Smooth muscle cell (in vitro differentiated cells): ENCODE measurements at regions not wholly inside any gene's neighbourhood (a gene's known extent, or its start where the extent isn't known, plus 50 kb on each side); places are given as distances from the start of the nearest gene placed in this dataset.
"Not testable (repeated sequence)": the region's sequence is repeated elsewhere in the genome, so short reads cannot be mapped to it uniquely, and the experiment has no call there.

Experiments
- DNase-seq: peaks from one replicate; lab custom pipeline; 2025; ENCODE audit not compliant: unreplicated experiment; lab: John Stamatoyannopoulos, UW
- H2AFZ ChIP-seq: fragments of 200-600 bp; sonication (generic); 2 replicates; pipeline ENCODE4 v1.6.0; 2016; ENCODE audit warnings: antibody characterized with exemption, low read depth, mild to moderate bottlenecking
- H3F3A ChIP-seq: fragments of 200-600 bp; sonication (generic); 2 replicates; pipeline ENCODE4 v1.6.0; 2017; ENCODE audit warnings: antibody characterized with exemption, low read depth
- H3K27ac ChIP-seq: fragments of 200-600 bp; sonication (generic); 2 replicates; pipeline ENCODE4 v1.5.1; 2016; ENCODE audit warnings: low read depth, mild to moderate bottlenecking
- H3K27me3 ChIP-seq: fragments of 200-600 bp; sonication (generic); 2 replicates; pipeline ENCODE4 v1.6.1; 2016; ENCODE audit warnings: low read depth, mild to moderate bottlenecking
- H3K36me3 ChIP-seq: fragments of 200-600 bp; sonication (generic); 2 replicates; pipeline ENCODE4 v1.5.1; 2016; ENCODE audit warnings: low read depth
- H3K4me1 ChIP-seq: fragments of 200-600 bp; sonication (generic); 2 replicates; pipeline ENCODE4 v1.5.1; 2016; ENCODE audit warnings: low read depth
- H3K4me2 ChIP-seq: fragments of 200-600 bp; sonication (generic); 2 replicates; pipeline ENCODE4 v1.6.0; 2016; ENCODE audit warnings: mild to moderate bottlenecking
- H3K4me3 ChIP-seq: fragments of 200-600 bp; sonication (generic); 2 replicates; pipeline ENCODE4 v1.5.1; 2016; ENCODE audit warnings: mild to moderate bottlenecking
- H3K79me2 ChIP-seq: fragments of 200-600 bp; sonication (generic); 2 replicates; pipeline ENCODE4 v1.6.0; 2016; ENCODE audit warnings: low read depth, mild to moderate bottlenecking
- H3K9ac ChIP-seq: fragments of 200-600 bp; sonication (generic); 2 replicates; pipeline ENCODE4 v1.6.0; 2016; ENCODE audit warnings: low read depth
- H3K9me3 ChIP-seq: fragments of 200-600 bp; sonication (generic); replicated peaks from 2 replicates; pipeline ENCODE4 v1.5.1; 2016; ENCODE audit warnings: low read depth
- H4K20me1 ChIP-seq: fragments of 200-600 bp; sonication (generic); 2 replicates; pipeline ENCODE4 v1.6.0; 2016; ENCODE audit warnings: low read depth
- WGBS: methylation state at CpG from one replicate; pipeline ENCODE4 v1.1.7; 2016; ENCODE audit warnings: low lambda C conversion rate; 5-methylcytosine and 5-hydroxymethylcytosine counted together

- WGBS, result no CpG with 5 or more reads among the region's 2 CpGs
- not testable (repeated sequence) for H4K20me1 ChIP-seq, H3K27ac ChIP-seq
These were observed 191.2 kb upstream of the IRF2BP2 start for GRCh38 chr1:234801147-234801546.

GRCh38 chr1:234800563-234800962 is 190.6 kb upstream of the IRF2BP2 start:
- H3K79me2 ChIP-seq, H2AFZ ChIP-seq, H3K4me3 ChIP-seq, H3K4me1 ChIP-seq, H3K27me3 ChIP-seq, H3K27ac ChIP-seq, H3K9me3 ChIP-seq, H4K20me1 ChIP-seq, H3K4me2 ChIP-seq, H3K36me3 ChIP-seq, H3K9ac ChIP-seq, DNase-seq, H3F3A ChIP-seq: not testable (repeated sequence)
- 71% methylated on average over 4 of the region's 5 CpGs for WGBS

More at GRCh38 chr1:234801147-234801546, 191.2 kb upstream of the IRF2BP2 start:
- H3K79me2 ChIP-seq, H2AFZ ChIP-seq, H3K4me3 ChIP-seq, H3K36me3 ChIP-seq, H3K9ac ChIP-seq, H3K27me3 ChIP-seq, H3F3A ChIP-seq, H3K4me1 ChIP-seq, DNase-seq, H3K4me2 ChIP-seq, H3K9me3 ChIP-seq: not testable (repeated sequence)

DNA sequence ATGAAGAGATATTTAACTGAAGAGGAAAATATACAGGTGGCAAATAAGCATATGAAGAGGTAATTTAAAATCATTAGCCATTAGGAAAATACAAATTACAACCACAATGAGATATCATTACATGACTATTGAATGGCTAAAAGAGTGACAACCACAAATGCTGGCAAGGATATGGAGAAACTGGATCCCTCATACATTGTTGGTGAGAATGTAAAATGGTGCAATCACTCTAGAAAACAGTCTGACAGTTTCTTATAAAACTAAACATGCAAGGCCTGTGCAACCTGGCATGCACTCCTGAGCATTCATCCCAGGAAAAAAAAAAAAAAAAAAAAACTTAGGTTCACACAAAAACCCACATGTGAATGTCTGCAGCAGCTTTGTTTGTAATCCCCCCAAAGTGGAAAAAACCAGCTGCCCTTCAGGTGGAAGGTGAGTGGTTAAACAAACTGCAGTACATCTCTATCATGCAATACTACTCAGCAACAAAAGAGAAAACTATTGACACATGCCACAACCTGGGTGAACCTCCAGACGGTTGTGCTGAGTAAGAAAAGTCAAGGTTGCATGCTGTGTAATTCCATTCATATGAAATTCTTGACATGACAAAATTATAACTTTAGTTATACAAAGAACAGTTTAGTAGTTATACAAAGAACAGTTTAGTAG is 189.2 kb upstream of the IRF2BP2 start:
- not testable (repeated sequence) for H3K36me3 ChIP-seq, H3K4me1 ChIP-seq, H3F3A ChIP-seq, H3K27ac ChIP-seq, H2AFZ ChIP-seq, H3K27me3 ChIP-seq, H3K4me2 ChIP-seq, H3K79me2 ChIP-seq, H3K9me3 ChIP-seq, H3K4me3 ChIP-seq, H3K9ac ChIP-seq, DNase-seq, H4K20me1 ChIP-seq
- 79% methylated on average over 1 of the region's 1 CpG for WGBS

GRCh38 chr1:234797216-234797615 is 187.2 kb upstream of the IRF2BP2 start:
- DNase-seq, H2AFZ ChIP-seq, H3K4me3 ChIP-seq, H3K9ac ChIP-seq, H3K27me3 ChIP-seq, H3K9me3 ChIP-seq, H3F3A ChIP-seq, H3K36me3 ChIP-seq, H3K4me2 ChIP-seq, H3K4me1 ChIP-seq, H3K79me2 ChIP-seq, H3K27ac ChIP-seq, H4K20me1 ChIP-seq: not testable (repeated sequence)
- WGBS, result no CpG with 5 or more reads among the region's 2 CpGs

DNA sequence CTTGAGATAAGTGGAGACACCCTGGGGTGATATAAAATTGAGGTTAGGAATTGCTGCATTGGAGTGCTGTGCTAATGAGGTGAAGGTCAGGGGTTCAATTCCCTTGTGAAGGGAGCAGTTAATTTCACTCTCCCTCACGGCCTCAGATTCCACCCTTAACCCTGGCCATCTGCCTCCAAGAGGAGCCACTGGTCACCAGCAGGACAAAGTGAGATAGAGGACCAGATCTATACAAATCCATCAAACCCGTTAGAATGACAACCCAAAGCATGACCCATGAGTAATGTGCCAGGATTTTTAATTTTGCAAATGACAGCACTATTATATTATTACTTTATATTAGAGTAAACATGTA is 186.4 kb upstream of the IRF2BP2 start:
- not testable (repeated sequence) for H3K79me2 ChIP-seq, DNase-seq, H3K4me1 ChIP-seq, H3K9ac ChIP-seq, H3K4me2 ChIP-seq, H3K27me3 ChIP-seq, H3K9me3 ChIP-seq, H3K36me3 ChIP-seq, H3F3A ChIP-seq, H4K20me1 ChIP-seq, H3K27ac ChIP-seq, H3K4me3 ChIP-seq, H2AFZ ChIP-seq
- WGBS, result 78% methylated on average over 2 of the region's 2 CpGs

DNA sequence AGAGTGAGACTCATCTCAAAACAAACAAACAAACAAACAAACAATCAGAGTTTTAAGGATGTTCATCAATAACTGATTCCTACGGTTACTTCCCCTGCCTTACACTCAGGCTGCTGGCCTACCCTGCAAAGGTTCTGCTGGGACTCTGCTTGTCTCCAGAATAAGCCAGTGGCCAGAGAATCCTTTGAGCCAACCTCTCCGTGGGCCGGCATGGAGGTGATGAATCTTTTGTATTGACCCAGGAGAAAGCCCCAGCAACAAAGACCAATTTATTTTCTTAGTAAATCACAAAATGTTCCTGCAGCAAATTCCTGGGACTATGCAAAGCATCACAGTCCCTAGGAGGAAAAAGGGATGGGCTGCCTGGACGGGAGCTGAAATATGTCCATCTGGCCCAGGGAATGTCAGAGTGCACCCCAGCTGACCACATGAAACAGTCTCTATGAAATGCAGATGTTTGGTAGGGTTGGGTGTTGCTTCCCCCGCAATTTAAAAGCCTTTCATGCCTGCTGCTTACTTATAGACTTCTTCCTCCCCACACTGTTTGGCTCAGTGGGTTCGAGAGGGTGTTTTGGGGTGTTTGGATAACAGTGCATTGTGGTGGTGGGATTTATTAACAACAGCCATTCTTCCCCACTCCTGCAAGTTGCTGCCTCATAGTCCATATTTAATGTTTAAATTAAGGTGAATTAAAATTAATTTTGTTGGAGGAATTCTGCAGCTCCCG is 185.9 kb upstream of the IRF2BP2 start:
- H3F3A ChIP-seq, H4K20me1 ChIP-seq, H3K27ac ChIP-seq, H3K4me2 ChIP-seq, H3K4me3 ChIP-seq, H3K9ac ChIP-seq, H2AFZ ChIP-seq, H3K9me3 ChIP-seq, H3K36me3 ChIP-seq, H3K79me2 ChIP-seq, H3K27me3 ChIP-seq, DNase-seq, H3K4me1 ChIP-seq: not testable (repeated sequence)
- WGBS, result 56% methylated on average over 7 of the region's 7 CpGs

GRCh38 chr1:234795007-234795406 is 185.0 kb upstream of the IRF2BP2 start:
- not testable (repeated sequence) for H3K4me2 ChIP-seq, H3K4me1 ChIP-seq, H3K9ac ChIP-seq, H4K20me1 ChIP-seq, H3K79me2 ChIP-seq, DNase-seq, H3K27me3 ChIP-seq, H3F3A ChIP-seq, H3K27ac ChIP-seq, H3K36me3 ChIP-seq, H3K9me3 ChIP-seq, H3K4me3 ChIP-seq, H2AFZ ChIP-seq
- 89% methylated on average over 1 of the region's 3 CpGs for WGBS

GRCh38 chr1:234794452-234794851 is 184.5 kb upstream of the IRF2BP2 start:
- not testable (repeated sequence) for H2AFZ ChIP-seq, H3K36me3 ChIP-seq, H3F3A ChIP-seq, H4K20me1 ChIP-seq, H3K4me3 ChIP-seq, H3K4me1 ChIP-seq, H3K4me2 ChIP-seq, H3K27me3 ChIP-seq, H3K79me2 ChIP-seq, H3K9me3 ChIP-seq, DNase-seq, H3K9ac ChIP-seq, H3K27ac ChIP-seq
- 94% methylated on average over 4 of the region's 4 CpGs for whole genome bisulfite sequencing
